Esophagus (tissue), 2 donors: ENCODE measurements at regions not wholly inside any gene's neighbourhood (a gene's known extent, or its start where the extent isn't known, plus 50 kb on each side); places are given as distances from the start of the nearest gene placed in this dataset.

ENCODE experiments used
- H3K27ac ChIP-seq, 2 donors: one replicate each; pipeline ENCODE4 v1.5.1; 2013; ENCODE audit warnings: low read depth in 2 of 2, mild to moderate bottlenecking in 2 of 2, inconsistent platforms in 1 of 2, low read length in 1 of 2, moderate library complexity in 1 of 2
- H3K27me3 ChIP-seq, 2 donors: one replicate each; pipeline ENCODE4 v1.6.1; 2013; ENCODE audit warnings: low read length in 2 of 2, control low read depth in 1 of 2, mild to moderate bottlenecking in 1 of 2; ENCODE audit not compliant: insufficient read depth in 2 of 2, control insufficient read depth in 1 of 2
- H3K36me3 ChIP-seq, 2 donors: one replicate each; pipeline ENCODE4 v1.6.1; 2013; ENCODE audit warnings: low read length in 1 of 2; ENCODE audit not compliant: control insufficient read depth in 2 of 2, insufficient read depth in 2 of 2
- H3K4me1 ChIP-seq, 2 donors: one replicate each; pipeline ENCODE4 v1.6.1; 2013; ENCODE audit warnings: low read length in 1 of 2; ENCODE audit not compliant: control insufficient read depth in 2 of 2, insufficient read depth in 2 of 2
- H3K4me3 ChIP-seq, 2 donors: one replicate each; pipeline ENCODE4 v1.5.1; 2013; ENCODE audit warnings: low read length in 2 of 2, mild to moderate bottlenecking in 2 of 2, low read depth in 1 of 2, moderate library complexity in 1 of 2
- H3K9me3 ChIP-seq, 2 donors: one replicate each; pipeline ENCODE4 v1.6.1; 2013; ENCODE audit warnings: mild to moderate bottlenecking in 2 of 2, low read depth in 1 of 2, low read length in 1 of 2, moderate library complexity in 1 of 2; ENCODE audit not compliant: control insufficient read depth in 2 of 2, insufficient read depth in 1 of 2
- WGBS, 2 donors: extraction: QIAGEN DNeasy Blood & Tissue Kit; methylation state at CpG; one replicate each; pipeline ENCODE4 v1.1.7; 2013; 5-methylcytosine and 5-hydroxymethylcytosine counted together
- donor health status: healthy with polysubstance abuse.
- donor health status: Bipolar disorder and iron deficiency.

GRCh38 chr14:85198001-85198400 is 331.9 kb upstream of the FLRT2 start:
- H3K27ac ChIP-seq = no peak overlapping the region
- H3K27me3 ChIP-seq = no peaks in the 10 kb centered on the region
- no peaks in the 10 kb centered on the region for H3K36me3 ChIP-seq
- H3K4me3 ChIP-seq = no peak overlapping the region
- 86 to 88% methylated on average over 4 of the region's 4 CpGs for WGBS, 2 donors
- no peaks in the 10 kb centered on the region for H3K9me3 ChIP-seq
- no peaks in the 10 kb centered on the region for H3K4me1 ChIP-seq

GRCh38 chr14:85205875-85206274 is 324.1 kb upstream of the FLRT2 start:
- Histone ChIP-seq H3K27ac (no peak overlapping the region), H3K4me1 (no peaks in the 10 kb centered on the region), H3K27me3 (no peaks in the 10 kb centered on the region), H3K4me3 (no peak overlapping the region), H3K9me3 (no peaks in the 10 kb centered on the region), H3K36me3 (no peaks in the 10 kb centered on the region)
- WGBS, 2 donors = 85 to 92% methylated on average over 2 of the region's 2 CpGs

- no peaks in the 10 kb centered on the region for H3K9me3 ChIP-seq
- no peaks in the 10 kb centered on the region for H3K27me3 ChIP-seq
- H3K27ac ChIP-seq = no peak overlapping the region
- WGBS, 2 donors = 66 to 68% methylated on average over 4 of the region's 4 CpGs
- no peaks in the 10 kb centered on the region for H3K4me1 ChIP-seq
- no peaks in the 10 kb centered on the region for H3K36me3 ChIP-seq
- H3K4me3 ChIP-seq = no peak overlapping the region
Observed at GRCh38 chr14:85214471-85214870, 315.5 kb upstream of the FLRT2 start.

GRCh38 chr14:85217412-85217811 is 312.5 kb upstream of the FLRT2 start:
- no peak overlapping the region for H3K27ac ChIP-seq
- no peaks in the 10 kb centered on the region for H3K4me1 ChIP-seq
- no peaks in the 10 kb centered on the region for H3K36me3 ChIP-seq
- H3K9me3 ChIP-seq = no peaks in the 10 kb centered on the region
- H3K4me3 ChIP-seq = no peak overlapping the region
- 94 to 95% methylated on average over 1 of the region's 1 CpG for WGBS, 2 donors
- no peaks in the 10 kb centered on the region for H3K27me3 ChIP-seq

- Histone ChIP-seq H3K27ac (no peak overlapping the region), H3K27me3 (no peaks in the 10 kb centered on the region), H3K36me3 (no peaks in the 10 kb centered on the region), H3K4me3 (no peak overlapping the region), H3K4me1 (no peaks in the 10 kb centered on the region), H3K9me3 (no peaks in the 10 kb centered on the region)
Observed at GRCh38 chr14:85218982-85219381, 311.0 kb upstream of the FLRT2 start.

- Histone ChIP-seq H3K27ac (no peak overlapping the region), H3K4me3 (no peak overlapping the region), H3K9me3 (no peaks in the 10 kb centered on the region), H3K27me3 (no peaks in the 10 kb centered on the region), H3K4me1 (no peaks in the 10 kb centered on the region), H3K36me3 (no peaks in the 10 kb centered on the region)
- WGBS, 2 donors = 65 to 66% methylated on average over 3 of the region's 3 CpGs
Observed at GRCh38 chr14:85221832-85222231, 308.1 kb upstream of the FLRT2 start.

GRCh38 chr14:85222341-85222740 is 307.6 kb upstream of the FLRT2 start:
- Histone ChIP-seq H3K4me3 (no peak overlapping the region), H3K27me3 (no peaks in the 10 kb centered on the region), H3K4me1 (no peaks in the 10 kb centered on the region), H3K27ac (no peak overlapping the region), H3K9me3 (no peaks in the 10 kb centered on the region), H3K36me3 (no peaks in the 10 kb centered on the region)
- WGBS, 2 donors = 93 to 95% methylated on average over 1 of the region's 1 CpG

GRCh38 chr14:85223667-85224066 is 306.3 kb upstream of the FLRT2 start:
- Histone ChIP-seq H3K36me3 (no peaks in the 10 kb centered on the region), H3K27me3 (no peaks in the 10 kb centered on the region), H3K4me1 (no peaks in the 10 kb centered on the region), H3K4me3 (no peak overlapping the region), H3K27ac (no peak overlapping the region), H3K9me3 (no peaks in the 10 kb centered on the region)
- WGBS, 2 donors = 55 to 61% methylated on average over 3 of the region's 3 CpGs

GRCh38 chr14:85224241-85224640 is 305.7 kb upstream of the FLRT2 start:
- 75 to 82% methylated on average over 3 of the region's 3 CpGs for WGBS, 2 donors

GRCh38 chr14:85233756-85234155 is 296.2 kb upstream of the FLRT2 start:
- 67 to 71% methylated on average over 12 of the region's 12 CpGs for WGBS, 2 donors
- H3K27me3 ChIP-seq = no peaks in the 10 kb centered on the region
- no peak overlapping the region for H3K27ac ChIP-seq
- H3K4me3 ChIP-seq = no peak overlapping the region
- H3K9me3 ChIP-seq = no peaks in the 10 kb centered on the region
- H3K36me3 ChIP-seq = no peaks in the 10 kb centered on the region
- H3K4me1 ChIP-seq = no peaks in the 10 kb centered on the region

More at GRCh38 chr14:85224241-85224640, 305.7 kb upstream of the FLRT2 start:
- no peak overlapping the region for H3K27ac ChIP-seq
- no peak overlapping the region for H3K4me3 ChIP-seq
- no peaks in the 10 kb centered on the region for H3K27me3 ChIP-seq
- H3K36me3 ChIP-seq = no peaks in the 10 kb centered on the region
- no peaks in the 10 kb centered on the region for H3K4me1 ChIP-seq
- no peaks in the 10 kb centered on the region for H3K9me3 ChIP-seq
